CMK (cell line): ENCODE measurements at regions not wholly inside any gene's neighbourhood (a gene's known extent, or its start where the extent isn't known, plus 50 kb on each side); places are given as distances from the start of the nearest gene placed in this dataset.
A peak's percentile ranks its signal among the peaks of the same experiment; 100 is the strongest.

Source experiments
- DNase-seq: peaks from one replicate; pipeline ENCODE4 v3.0.0-alpha.2; 2010; ENCODE audit warnings: low read depth

DNA sequence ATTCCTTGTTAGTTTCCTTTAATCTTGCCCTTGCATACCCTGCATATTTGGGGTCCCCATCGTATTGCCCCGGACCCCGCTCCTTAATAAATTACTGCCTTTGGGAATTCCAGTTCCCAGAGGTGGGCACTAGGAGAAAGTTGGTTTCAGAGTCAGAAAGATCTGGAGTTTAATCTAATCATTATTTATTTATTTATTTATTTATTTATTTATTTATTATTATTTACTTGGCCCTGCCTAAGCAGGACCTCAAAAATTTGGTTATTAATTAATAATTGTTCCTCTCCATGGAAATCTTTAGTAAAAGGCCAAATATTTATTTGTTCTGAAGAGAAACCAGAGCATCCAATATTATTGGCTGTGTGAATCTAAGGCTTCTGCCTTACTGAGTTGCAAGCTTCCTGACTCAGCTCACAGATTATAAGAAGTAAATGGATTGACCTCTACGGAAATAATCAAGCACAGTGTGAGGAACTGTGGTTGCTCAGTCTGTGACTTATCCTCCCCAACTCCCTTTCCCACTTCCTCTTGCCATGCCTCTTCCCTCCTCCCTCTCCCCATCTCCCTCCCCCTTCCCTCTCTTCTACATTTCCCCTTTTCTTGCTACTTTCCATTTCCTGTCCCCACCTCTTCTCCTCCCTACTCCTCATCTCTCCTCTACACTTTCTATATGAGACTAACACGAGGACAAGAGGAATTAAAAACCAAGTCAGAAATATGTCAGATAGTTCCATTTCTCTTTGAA is 61.5 kb upstream of the AP1S2 start:
- DNase-seq = no peak

DNA sequence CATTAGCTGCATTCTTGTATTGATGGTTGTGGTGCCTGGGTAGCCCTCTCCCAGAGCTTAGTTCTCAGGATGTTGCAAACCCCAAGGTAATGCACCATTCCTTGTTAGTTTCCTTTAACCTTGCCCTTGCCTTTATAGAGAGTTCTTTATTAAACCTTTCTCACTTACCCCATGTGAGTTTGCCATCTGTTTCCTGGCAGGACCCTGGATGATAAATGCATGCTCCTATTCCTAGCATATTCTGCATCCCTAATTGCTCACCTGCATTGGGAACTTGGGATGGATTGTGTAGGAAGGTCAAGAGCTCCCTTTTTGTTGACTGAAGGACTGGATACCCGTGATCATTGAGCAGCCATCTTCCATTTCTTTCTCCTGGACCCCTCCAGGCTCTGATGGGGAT is 59.9 kb upstream of the AP1S2 start:
- no peak for DNase-seq

DNA sequence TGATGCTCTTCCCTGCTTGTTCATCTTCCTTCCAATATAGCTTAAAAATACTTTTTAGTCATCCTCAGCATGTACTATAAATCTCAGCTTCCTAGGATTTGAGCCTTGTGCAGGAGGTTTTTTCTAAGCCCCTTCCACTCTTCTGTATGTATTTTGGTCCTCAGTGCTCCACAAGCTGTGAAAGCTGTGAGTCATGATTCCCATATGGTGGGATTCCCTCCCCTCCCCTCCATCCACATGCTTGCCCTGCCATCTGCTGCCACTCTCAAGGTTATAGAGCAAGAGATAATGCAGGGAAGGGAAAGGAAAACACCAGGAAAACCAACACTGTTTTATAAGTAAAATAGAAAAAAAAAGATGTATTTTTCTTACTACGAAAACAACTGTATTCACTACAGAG is 58.5 kb upstream of the AP1S2 start:
- DNase-seq = no peak

DNA sequence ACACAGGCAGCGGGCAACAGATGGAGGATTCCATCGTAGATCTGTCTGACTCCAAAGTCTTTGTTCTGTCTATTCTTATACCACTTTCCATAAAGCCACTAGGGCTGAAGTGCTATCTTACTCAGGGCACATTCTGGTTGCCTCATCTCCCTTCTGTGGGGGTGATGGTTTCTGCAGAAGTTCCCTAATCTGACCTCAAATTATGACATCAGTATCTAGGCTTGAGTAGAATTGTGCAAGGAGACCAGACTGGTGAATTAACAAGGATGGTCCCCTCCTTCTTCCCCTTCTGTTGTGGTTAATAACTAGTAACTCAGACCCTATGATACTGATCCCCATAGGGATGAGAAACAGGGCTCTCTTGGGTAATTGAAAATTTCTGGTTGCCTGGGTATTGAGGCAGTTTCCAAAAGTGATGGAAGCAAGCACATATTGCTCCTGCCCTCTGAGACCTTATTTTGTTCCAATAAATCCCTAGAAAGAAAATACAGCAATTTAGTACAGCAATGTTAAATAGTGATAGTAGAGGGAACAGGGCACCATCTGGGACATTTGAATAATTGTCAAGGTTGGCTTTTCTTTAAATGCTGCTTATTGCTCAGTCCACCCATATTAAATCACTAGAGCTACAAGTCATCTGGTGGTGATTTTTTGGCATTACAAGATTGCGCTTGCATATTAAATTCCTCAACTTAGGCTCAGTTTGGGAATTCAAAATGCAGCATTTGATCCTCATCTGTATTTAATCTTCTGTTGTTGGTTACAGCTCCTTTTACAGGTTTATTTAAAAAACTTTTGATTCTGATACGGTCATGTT is 57.3 kb upstream of the AP1S2 start:
- DNase-seq = peak; percentile 8

DNA sequence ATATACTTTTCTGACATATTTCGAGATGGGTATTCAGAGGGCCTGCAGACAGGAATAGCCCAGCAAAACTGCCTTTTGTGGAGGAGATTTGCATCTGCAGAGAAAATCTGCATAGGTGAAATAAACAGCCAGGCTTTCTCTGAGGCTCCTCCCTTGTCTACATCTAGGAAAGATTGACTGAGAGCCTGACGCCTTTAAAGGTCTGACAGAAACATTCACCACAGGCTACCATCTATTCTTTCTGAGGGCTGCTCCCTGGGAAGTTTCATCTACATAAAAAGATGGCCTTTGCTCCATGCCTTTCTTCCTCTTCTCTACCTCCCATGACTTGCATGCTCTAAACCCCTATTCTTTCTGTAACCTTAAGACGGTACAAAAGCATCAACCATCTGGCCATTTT is 55.0 kb upstream of the AP1S2 start:
- no peak for DNase-seq

DNA sequence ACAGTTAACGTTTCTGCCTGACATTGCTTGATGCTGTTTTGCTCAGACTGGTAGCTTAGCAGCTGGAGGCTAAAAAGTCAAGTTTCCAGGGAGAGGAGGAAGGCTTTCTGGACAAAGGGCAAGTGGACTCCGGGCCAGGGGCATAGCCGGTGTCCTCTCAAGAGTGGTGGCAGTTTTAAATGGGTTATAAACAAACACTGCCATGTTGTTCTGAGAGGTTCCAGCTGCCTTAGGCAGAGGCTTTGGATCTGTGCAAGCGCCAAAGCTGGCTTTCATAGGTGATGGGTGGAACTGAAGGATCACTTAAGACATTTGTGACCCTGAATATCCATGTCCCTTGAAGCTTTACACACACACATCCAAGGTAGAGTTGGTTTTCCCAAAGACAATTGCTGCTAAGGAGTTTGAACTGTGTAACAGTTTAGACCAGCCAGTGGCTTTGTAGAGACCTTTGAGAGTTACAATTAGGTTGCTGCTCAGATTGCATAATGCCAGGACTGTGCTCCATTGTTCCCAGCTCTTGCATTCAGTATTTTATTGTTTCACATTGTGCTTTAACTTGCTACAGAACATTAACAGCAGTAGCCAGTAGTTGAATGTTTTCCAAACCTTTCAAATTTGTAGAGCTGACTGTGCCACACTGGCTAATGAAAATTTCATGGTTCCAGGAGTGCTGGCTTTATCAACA is 54.1 kb upstream of the AP1S2 start:
- no peak for DNase-seq

DNA sequence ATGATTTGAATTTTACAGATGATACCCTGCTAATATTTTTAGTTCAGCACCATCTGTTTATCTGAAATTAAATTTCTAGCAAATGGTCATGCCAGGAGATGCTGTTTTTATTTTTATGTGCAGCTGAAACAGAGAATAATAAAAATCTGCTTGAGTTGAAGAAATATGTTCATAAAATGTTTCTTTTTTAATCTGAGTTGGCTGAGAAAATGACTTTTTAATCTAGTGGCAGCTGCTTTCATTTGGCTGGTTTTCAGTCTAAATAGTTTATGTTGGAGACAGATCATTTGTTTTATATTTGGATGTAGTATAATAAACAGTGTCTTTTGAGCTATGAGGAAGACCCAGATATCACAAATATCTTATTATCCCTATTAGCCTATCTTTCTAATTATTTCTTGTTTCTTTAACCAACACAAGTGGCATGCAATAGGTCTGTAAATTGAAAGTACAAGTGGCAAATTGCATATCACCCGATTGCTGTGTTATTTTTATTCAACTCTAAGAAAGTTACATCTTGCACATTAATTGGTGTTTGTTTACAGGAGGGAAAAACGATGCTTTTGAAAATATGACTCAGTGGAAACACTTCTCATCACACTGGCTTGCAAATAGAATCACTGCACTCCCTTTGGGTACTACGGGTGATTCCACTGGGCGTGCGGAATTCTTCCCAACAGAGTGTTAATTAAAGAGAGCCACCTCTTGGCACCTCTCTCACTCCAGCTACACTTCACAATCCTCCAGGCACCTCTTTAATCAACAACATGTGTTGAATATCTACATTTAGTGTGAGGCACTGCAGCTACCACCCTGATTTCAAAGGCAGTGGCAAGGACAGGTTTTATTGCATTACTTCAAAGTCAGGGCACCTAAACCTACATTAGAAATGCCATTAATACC is 51.7 kb upstream of the AP1S2 start:
- DNase-seq = no peak
